ENCODE measurements at regions not wholly inside any gene's neighbourhood (a gene's known extent, or its start where the extent isn't known, plus 50 kb on each side); places are given as distances from the start of the nearest gene placed in this dataset.

GRCh38 chr1:217253985-217254384, 376.9 kb downstream of the GPATCH2 start:
- TF ChIP-seq CTCF (IDR thresholded peaks at IDR 0.05; ENCODE audit: low read depth, low read length, missing control alignments), result no peak

GRCh38 chr1:217253351-217253750, 377.5 kb downstream of the GPATCH2 start:
- no peak for TF ChIP-seq CTCF (IDR thresholded peaks at IDR 0.05; ENCODE audit: low read depth, low read length, missing control alignments)
- no peak for DNase-seq (ENCODE audit: low read depth)
- H3K4me3 ChIP-seq (ENCODE audit: low read depth, low read length), result no peak overlapping the region

More at GRCh38 chr1:217253985-217254384, 376.9 kb downstream of the GPATCH2 start:
- DNase-seq (ENCODE audit: low read depth), result no peak
- H3K4me3 ChIP-seq (ENCODE audit: low read depth, low read length), result no peak overlapping the region

- no peak overlapping the region for H3K4me3 ChIP-seq (ENCODE audit: low read depth, low read length)
- TF ChIP-seq CTCF (IDR thresholded peaks at IDR 0.05; ENCODE audit: low read depth, low read length, missing control alignments), result no peak
Observed at GRCh38 chr1:217251121-217251520, 379.8 kb downstream of the GPATCH2 start.

DNA sequence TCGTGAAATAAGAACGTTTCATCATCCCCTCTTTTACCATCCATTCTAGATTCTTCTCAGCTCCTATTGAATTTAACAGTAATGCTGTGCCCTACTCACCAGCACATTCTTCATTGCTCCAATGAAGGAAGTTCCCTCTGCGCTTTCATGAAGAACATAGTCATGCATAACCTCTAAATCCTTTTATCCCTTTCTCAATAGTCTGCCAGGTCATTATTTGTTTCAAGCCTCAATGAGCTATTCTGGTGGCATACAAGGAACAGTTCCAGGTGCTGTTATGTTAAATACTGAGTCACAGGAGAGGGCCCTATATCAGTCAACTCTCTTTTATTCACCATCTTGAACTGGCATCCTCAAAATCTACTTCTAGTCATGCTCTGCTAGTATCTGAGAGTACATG, 381.0 kb downstream of the GPATCH2 start:
- H3K4me3 ChIP-seq (ENCODE audit: low read depth, low read length), result no peak overlapping the region
- no peak for TF ChIP-seq CTCF (IDR thresholded peaks at IDR 0.05; ENCODE audit: low read depth, low read length, missing control alignments)

More at GRCh38 chr1:217251121-217251520, 379.8 kb downstream of the GPATCH2 start:
- no peak for DNase-seq (ENCODE audit: low read depth)

DNA sequence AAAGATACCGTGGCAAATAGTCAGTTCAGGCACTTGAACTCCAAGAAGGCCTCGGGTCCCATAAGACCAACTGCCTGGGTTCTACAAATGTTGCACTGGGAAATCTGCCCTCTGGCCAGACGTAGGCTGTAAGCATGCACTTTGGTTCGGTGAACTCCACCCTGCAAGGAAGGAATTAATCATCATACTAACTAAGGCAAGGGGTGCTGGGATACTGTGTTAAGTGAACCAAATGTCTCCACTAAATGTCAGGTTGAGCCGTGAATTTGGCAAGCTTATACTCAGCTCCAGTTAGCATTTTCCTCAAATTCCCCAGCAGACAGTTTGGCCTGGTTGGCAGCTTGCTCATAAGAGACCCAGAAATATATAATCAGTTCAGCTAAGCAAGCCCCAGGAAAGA, 385.9 kb downstream of the GPATCH2 start:
- H3K4me3 ChIP-seq (ENCODE audit: low read depth, low read length), result no peak overlapping the region
- no peak for DNase-seq (ENCODE audit: low read depth)
- TF ChIP-seq CTCF (IDR thresholded peaks at IDR 0.05; ENCODE audit: low read depth, low read length, missing control alignments), result no peak

More for the DNA sequence above, 381.0 kb downstream of the GPATCH2 start:
- no peak for DNase-seq (ENCODE audit: low read depth)

DNA sequence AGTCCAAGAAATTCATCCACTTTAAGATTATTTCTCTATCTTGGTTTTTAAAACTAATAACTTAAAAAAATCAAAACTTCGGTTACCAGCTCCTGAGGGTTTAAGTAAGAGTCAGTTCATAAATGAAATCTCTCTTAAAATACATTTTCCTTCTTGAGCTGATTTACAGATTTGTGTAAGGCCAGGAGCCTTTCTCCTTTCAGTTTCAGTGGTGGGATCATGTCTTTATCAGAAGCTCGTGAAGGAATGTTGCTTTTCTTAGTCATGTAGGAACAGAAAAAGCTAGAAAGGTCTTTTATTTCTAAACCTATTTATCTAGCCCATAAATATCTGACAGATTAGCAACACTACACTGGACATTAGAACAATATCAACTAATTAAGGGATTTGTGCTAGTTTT, 390.2 kb downstream of the GPATCH2 start:
- DNase-seq (ENCODE audit: low read depth), result no peak
- TF ChIP-seq CTCF (IDR thresholded peaks at IDR 0.05; ENCODE audit: low read depth, low read length, missing control alignments), result no peak
- H3K4me3 ChIP-seq (ENCODE audit: low read depth, low read length), result no peak overlapping the region

DNA sequence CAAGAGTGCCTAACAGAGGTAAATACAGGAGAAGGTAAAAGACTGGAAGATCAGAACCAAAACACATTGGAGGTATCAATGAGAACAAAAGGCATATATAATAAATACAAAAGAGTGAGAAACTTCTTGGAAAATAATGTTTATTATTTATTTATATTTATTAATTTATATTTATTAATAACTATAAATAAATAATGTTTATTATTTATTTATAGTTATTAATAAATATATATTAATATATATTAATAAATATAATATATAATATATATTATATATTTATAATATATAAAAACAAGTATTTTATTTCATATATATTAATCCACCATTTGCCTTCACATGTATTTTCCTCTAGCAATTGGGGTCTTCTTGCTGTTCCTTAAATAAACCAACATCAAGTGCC, 391.9 kb downstream of the GPATCH2 start:
- H3K4me3 ChIP-seq (ENCODE audit: low read depth, low read length), result no peak overlapping the region
- no peak for TF ChIP-seq CTCF (IDR thresholded peaks at IDR 0.05; ENCODE audit: low read depth, low read length, missing control alignments)
- DNase-seq (ENCODE audit: low read depth), result no peak

Data from GM12864 (cell line).